ENCODE measurements at regions not wholly inside any gene's neighbourhood (a gene's known extent, or its start where the extent isn't known, plus 50 kb on each side); places are given as distances from the start of the nearest gene placed in this dataset.
A peak's percentile ranks its signal among the peaks of the same experiment; 100 is the strongest.

- TF ChIP-seq CTCF (IDR thresholded peaks at IDR 0.05; ENCODE audit: insufficient read depth, low read length, poor library complexity, severe bottlenecking), result no peak
- no peaks in the 10 kb centered on the region for H3K36me3 ChIP-seq (ENCODE audit: control insufficient read depth, insufficient read depth, low read length)
- H3K4me3 ChIP-seq (replicated peaks; ENCODE audit: low read depth, low read length), result no peak overlapping the region
- H3K27me3 ChIP-seq (replicated peaks; ENCODE audit: control insufficient read depth, insufficient read depth, low read length), result no peaks in the 10 kb centered on the region; the same call in 1 of the 2 replicates
- DNase-seq (ENCODE audit: extremely low read depth, insufficient read length), result no peak
Measured at GRCh38 chr2:173468266-173468793, 113.7 kb downstream of the CDCA7 start.

- H3K27me3 ChIP-seq (replicated peaks; ENCODE audit: control insufficient read depth, insufficient read depth, low read length), result no peaks in the 10 kb centered on the region
- no peaks in the 10 kb centered on the region for H3K36me3 ChIP-seq (ENCODE audit: control insufficient read depth, insufficient read depth, low read length)
- TF ChIP-seq CTCF (IDR thresholded peaks at IDR 0.05; ENCODE audit: insufficient read depth, low read length, poor library complexity, severe bottlenecking), result no peak
- H3K4me3 ChIP-seq (replicated peaks; ENCODE audit: low read depth, low read length), result no peak overlapping the region
- no peak for DNase-seq (ENCODE audit: extremely low read depth, insufficient read length)
Measured at GRCh38 chr2:173472112-173472511, 117.4 kb downstream of the CDCA7 start.

GRCh38 chr2:173483137-173483536, 128.5 kb downstream of the CDCA7 start:
- no peaks in the 10 kb centered on the region for H3K36me3 ChIP-seq (ENCODE audit: control insufficient read depth, insufficient read depth, low read length)
- no peak overlapping the region for H3K4me3 ChIP-seq (replicated peaks; ENCODE audit: low read depth, low read length)
- H3K27me3 ChIP-seq (replicated peaks; ENCODE audit: control insufficient read depth, insufficient read depth, low read length), result no peaks in the 10 kb centered on the region
- no peak for DNase-seq (ENCODE audit: extremely low read depth, insufficient read length)
- no peak for TF ChIP-seq CTCF (IDR thresholded peaks at IDR 0.05; ENCODE audit: insufficient read depth, low read length, poor library complexity, severe bottlenecking)

DNA sequence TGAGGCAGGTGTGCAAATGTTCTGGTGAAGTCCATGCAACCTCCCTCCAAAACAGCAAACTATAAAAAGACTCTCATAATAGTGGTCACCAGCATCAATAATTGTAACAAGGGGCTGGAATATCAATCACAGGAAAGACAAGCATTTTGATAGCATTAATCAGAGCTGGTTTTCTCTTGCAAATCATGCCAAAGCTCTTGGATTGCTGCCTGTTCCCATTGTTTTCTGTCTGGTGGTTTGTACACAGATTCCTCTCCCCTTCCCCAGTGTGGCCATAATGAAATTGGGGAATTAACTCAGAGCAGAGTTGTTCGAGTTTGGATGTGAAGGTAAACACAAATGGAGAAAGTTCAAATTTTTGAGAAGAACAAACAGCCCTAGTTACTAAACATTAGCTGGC, 134.2 kb downstream of the CDCA7 start:
- Histone ChIP-seq H3K4me3 (replicated peaks; ENCODE audit: low read depth, low read length) (no peak overlapping the region), H3K36me3 (ENCODE audit: control insufficient read depth, insufficient read depth, low read length) (no peaks in the 10 kb centered on the region), H3K27me3 (replicated peaks; ENCODE audit: control insufficient read depth, insufficient read depth, low read length) (no peaks in the 10 kb centered on the region)
- DNase-seq (ENCODE audit: extremely low read depth, insufficient read length), result no peak
- TF ChIP-seq CTCF (IDR thresholded peaks at IDR 0.05; ENCODE audit: insufficient read depth, low read length, poor library complexity, severe bottlenecking), result no peak

GRCh38 chr2:173491418-173491817, 136.7 kb downstream of the CDCA7 start:
- no peaks in the 10 kb centered on the region for H3K27me3 ChIP-seq (replicated peaks; ENCODE audit: control insufficient read depth, insufficient read depth, low read length)
- no peaks in the 10 kb centered on the region for H3K36me3 ChIP-seq (ENCODE audit: control insufficient read depth, insufficient read depth, low read length)
- DNase-seq (ENCODE audit: extremely low read depth, insufficient read length), result no peak
- no peak overlapping the region for H3K4me3 ChIP-seq (replicated peaks; ENCODE audit: low read depth, low read length)
- no peak for TF ChIP-seq CTCF (IDR thresholded peaks at IDR 0.05; ENCODE audit: insufficient read depth, low read length, poor library complexity, severe bottlenecking)

DNA sequence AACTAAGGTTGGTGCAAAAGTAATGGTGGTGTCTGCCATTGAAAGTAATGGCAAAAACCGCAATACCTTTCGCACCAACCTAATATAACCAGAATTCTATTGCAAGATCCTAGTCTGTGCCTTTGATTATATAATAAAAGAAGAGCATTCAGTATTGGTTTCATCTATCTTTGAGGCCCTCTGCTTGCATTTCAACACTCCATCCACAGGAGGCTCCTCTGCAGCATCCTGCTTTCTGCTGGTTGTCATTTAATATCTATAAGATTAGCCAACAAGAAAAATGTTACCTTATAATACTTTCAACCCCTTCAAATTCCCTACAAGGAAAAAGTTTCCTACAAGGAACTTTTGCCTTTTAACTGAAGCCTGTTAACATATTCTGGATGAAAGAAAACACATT, 139.2 kb downstream of the CDCA7 start:
- TF ChIP-seq CTCF (IDR thresholded peaks at IDR 0.05; ENCODE audit: insufficient read depth, low read length, poor library complexity, severe bottlenecking), result peak; percentile 11
- H3K27me3 ChIP-seq (replicated peaks; ENCODE audit: control insufficient read depth, insufficient read depth, low read length), result no peaks in the 10 kb centered on the region
- no peak for DNase-seq (ENCODE audit: extremely low read depth, insufficient read length)
- no peak overlapping the region for H3K4me3 ChIP-seq (replicated peaks; ENCODE audit: low read depth, low read length)
- no peaks in the 10 kb centered on the region for H3K36me3 ChIP-seq (ENCODE audit: control insufficient read depth, insufficient read depth, low read length)

Measured in GM06990 (cell line).